ENCODE measurements at regions not wholly inside any gene's neighbourhood (a gene's known extent, or its start where the extent isn't known, plus 50 kb on each side); places are given as distances from the start of the nearest gene placed in this dataset.

- TF ChIP-seq CTCF (tag by site-specific recombination; IDR thresholded peaks at IDR 0.05) (no peak), ZNF660 (tag by site-specific recombination; IDR thresholded peaks at IDR 0.05) (no peak)
Measured at GRCh38 chr2:136360790-136361189, 242.8 kb upstream of the CXCR4 start.
